ENCODE measurements at regions not wholly inside any gene's neighbourhood (a gene's known extent, or its start where the extent isn't known, plus 50 kb on each side); places are given as distances from the start of the nearest gene placed in this dataset.

DNA sequence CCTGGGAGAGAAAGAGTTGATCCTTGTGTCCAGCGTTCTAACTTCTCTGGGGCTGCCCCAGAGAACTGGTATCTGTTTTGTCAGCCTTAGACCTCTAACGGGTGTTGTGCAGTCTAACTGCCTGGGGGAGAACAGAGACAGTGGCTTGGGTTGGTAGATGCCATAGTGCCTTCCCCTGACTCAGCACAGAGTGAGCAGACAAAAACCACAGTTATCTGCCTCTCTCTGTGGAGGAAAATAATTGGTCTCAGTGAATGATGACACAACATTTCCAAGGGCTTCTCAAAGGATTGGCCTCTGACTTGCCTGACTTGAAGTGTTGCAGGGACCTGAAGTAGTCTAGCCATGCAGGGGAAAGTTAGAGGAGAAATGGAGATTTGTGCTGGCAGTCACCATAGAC lies 226.2 kb upstream of the MAN1A1 start:
- no peak for DNase-seq

DNA sequence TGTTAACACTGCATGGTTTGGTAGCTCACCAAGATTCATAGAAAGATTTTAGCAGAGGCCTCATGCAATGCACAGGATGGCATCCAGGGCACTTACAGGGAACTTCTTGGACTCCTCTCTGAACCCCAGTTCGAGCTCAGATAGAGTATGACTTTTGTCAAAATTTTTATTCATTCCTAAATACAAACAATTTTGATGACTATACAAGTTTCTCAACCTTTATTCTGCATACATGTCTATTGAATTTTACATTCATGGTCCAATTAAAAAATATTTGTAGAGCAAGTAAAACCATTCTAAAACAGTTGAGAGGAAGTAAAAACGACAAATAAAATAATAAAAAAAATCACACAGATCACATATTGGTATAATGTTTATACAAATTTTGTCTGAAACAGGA lies 219.0 kb upstream of the MAN1A1 start:
- DNase-seq, result no peak

DNA sequence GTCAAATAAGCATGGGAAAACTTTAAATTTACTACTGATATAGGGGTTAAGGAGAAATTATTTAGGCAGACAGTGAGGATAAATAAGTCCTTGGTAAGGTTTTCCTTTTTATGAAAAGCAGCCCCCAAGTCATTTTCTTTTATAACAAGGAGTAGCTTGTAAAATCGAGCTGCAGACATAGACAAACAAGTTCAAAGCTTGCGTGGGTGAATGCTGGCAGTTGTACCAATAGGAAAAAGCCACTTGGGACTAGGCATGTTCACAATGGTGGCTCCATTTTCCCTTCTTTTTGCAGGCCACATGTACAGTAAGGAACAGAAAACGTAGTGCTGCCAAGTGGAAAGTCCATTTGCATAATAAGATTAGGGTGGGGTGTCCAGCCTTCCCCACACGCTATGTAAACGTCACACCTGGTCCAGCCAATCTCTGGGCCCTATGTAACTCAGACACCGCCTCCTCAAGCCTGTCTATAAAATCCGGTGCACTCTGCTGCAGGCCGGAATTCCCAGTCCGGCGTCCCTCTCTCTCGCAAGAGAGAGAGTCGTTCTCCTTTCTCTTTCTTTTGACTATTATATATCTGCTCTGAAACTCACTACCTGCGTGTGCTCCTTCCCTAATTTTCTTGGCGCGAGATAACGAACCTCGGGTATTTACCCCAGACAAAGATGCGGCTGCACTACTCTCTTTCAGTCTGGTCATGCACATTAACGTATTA lies 217.1 kb upstream of the MAN1A1 start:
- no peak for DNase-seq

DNA sequence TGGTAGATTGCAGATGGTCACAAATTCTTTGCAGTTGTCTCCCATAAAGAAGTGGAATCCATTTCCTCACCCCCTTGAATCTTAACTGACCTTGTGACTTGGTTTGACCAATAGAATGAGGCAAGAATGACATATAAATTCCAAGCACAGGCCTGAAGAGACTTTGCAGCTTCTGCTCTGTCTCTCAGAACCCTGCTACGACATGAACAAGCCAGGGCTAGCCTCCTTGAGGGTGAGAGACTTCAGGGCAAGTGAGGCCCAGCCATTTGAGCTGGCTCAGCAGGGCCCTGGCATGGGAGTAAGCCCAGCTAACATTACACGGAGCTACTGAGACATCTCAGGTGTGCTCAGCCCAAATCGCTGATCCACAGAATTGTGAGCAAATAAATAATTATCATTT lies 216.3 kb upstream of the MAN1A1 start:
- DNase-seq, result no peak

DNA sequence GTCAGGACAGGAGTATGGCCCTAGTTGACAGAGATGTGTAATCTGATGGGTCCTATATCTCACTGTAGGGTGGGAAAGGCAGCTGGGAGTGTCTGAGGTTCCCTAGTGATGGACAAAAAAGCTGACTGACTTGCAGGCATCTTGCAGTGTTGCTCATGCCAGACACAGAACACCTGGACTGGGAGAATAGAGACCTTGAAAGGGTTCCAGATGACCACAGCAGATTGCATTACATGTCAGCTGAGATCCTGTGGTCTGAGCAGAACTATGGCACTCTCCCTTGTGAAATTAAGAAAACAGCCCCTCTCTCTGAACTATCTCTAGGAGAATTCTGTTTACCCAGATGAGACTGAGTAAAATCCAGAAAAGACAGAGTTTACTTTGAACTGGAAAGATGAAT lies 212.6 kb upstream of the MAN1A1 start:
- DNase-seq, result no peak

DNA sequence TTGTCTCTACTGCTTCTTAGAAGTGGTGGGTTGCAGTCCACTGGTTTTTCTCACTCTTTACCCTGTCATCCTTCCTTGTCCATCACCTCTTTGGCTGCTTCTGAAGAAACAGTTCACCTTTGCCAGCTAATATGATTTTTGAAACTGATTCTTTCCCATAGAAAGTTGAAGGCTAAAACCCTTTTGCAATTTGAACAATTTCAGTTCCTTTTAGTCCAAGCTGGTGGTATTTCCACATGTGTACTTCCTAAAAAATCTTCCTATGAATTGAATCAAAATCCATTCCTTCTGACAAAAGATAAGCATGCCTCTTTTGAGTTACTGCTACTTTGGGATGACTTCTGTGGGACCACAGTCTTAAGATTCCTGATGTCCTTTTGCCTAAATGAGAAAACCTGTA lies 210.0 kb upstream of the MAN1A1 start:
- no peak for DNase-seq

DNA sequence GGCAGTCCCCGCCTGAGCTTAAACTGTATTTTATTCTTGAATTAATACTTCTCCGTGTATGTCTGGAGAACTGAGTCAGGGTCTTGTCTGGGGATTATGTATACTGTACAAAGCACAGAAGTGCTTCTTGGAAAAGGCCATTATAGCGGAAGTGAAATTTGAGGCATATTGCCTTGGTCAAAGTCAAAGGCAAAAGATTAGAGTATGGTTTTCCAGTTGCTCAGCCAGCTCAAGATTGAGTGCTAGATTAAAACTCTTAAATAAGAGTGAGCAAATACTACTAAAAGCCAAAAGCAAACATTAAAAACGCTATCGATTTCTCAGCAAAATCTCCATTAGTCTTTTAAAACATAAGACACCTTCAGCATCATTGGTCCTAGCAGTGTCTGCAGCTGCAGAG lies 207.7 kb upstream of the MAN1A1 start:
- no peak for DNase-seq

DNA sequence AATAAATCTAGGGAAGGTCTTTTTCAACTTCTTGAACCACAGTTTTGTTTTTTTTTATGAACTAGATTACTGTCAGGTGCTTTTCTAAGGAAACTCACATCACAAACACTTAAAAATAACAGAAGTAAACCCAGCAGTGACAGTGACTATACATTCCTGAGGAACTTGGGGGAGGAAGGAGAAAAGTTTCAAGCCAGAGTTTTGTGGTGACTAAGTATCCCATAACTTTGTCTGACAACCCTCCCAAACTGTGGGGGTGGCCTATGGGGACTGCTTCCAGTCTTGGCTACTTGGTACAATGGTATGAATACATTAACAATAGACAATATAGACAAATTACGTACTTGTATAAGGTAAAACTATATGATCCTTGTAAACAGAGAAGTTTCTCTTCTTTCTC lies 202.5 kb upstream of the MAN1A1 start:
- DNase-seq, result no peak

DNA sequence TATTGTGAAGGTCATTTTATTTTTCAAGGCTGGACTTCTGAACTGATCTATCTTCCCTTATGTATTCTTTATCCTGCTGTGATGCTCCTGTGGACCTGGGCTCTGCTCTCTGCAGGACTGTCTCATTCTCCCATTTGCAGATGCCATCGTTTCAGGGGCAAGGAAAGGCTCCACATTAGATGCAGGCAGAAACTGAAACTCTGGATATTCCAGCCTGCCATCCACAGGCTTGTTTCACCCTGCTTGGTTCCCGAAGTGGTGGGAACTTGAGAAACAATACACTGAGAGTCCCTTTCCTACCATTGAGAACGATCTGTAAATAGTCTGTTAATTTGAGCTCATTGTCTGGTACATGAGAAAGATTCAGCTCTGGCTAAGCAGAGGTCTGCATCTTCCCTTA lies 197.5 kb upstream of the MAN1A1 start:
- no peak for DNase-seq

DNA sequence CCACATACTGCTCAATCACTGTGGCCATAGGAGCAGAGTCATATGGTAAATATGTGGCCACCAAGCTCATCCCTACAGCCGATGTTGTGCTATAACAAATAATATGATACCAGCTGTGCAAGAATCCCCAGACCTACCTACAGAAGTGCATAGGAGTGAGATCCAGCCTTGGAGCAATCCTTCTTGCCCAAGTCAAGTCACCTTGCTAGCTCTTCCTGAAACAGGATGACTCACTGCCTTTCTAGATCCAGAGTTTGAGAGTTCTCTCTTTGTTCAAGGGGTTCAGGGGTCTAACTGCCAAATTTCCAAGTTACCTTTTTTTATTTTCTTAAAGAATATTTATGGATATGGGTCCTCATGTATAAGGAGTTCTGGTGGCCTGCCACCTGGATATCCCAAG lies 195.7 kb upstream of the MAN1A1 start:
- DNase-seq, result no peak

DNA sequence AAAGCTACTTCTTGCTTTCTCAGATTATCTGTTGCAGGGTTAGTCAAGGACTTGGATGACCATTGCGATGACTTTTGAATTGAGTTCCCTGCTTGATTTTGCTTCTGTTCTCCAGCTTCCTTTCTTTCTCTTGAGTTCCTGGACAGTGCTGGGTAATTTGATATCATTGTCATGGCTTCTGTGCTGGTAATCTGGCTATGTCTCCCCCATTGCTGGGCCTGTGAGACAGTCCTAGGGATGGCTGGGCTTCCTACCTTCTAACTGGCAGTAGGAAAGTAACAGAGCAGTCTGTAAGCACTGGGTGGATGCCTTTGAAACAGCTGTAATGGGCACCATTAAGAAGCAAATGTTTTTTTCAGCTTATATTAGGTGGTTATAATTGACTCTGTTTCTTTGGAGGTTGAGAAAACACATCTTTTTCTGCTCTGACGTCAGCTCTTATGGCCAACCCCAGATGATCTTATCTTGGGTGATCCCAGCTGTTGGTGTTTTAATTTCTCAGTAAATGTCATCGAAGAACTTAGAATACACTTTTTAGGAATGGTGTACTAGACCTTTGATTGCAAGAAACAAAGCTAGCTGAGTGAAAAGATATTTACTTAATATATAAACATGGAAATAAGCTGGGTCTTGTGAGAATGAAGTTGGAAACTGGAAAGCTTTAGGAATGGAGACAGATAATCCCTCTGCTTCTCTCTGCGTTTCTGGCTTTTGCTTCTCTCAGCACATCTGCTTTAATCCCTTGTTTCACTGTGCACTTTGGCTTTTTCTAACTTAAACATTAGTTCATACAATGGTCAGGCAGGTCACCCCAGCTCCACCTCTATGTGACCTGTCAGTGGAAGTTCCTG lies 195.0 kb upstream of the MAN1A1 start:
- no peak for DNase-seq

DNA sequence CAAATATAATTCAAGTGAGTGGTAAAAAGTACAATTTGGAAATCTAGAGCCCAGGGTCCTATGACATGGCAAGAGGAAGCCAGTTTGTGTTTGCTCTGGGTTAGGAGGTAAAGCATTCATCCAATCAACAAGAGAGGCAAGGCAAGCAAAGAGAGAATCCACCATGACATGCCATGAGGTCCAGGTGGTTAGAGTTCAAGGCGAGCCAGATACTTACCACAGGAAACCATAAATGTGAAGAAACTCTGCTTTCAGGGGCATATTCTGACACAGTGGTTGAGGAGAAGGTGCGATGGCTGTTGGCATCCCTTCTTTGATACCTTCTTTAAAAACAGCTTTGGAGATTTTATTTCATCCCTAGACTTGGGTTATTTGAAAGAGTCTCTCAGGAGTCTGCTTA lies 193.8 kb upstream of the MAN1A1 start:
- DNase-seq, result no peak

DNA sequence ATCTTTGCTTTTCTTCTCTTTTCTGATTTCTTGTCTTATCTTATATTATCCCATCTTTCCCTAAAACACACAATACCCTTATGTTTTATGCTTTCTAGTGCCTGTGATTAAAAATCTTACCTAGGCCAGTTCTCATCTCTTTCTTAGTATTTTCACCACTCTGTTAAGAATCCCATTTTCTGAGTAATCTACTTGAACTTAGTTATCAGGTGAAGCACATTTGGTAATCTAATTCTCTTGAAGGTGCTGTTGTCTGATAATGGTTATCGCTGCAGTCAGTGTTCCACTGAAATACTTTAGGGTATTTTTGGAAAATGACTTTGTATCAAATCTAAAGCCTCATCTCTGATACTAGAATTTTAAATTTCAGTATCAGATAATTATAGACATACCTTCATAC lies 192.5 kb upstream of the MAN1A1 start:
- no peak for DNase-seq

DNA sequence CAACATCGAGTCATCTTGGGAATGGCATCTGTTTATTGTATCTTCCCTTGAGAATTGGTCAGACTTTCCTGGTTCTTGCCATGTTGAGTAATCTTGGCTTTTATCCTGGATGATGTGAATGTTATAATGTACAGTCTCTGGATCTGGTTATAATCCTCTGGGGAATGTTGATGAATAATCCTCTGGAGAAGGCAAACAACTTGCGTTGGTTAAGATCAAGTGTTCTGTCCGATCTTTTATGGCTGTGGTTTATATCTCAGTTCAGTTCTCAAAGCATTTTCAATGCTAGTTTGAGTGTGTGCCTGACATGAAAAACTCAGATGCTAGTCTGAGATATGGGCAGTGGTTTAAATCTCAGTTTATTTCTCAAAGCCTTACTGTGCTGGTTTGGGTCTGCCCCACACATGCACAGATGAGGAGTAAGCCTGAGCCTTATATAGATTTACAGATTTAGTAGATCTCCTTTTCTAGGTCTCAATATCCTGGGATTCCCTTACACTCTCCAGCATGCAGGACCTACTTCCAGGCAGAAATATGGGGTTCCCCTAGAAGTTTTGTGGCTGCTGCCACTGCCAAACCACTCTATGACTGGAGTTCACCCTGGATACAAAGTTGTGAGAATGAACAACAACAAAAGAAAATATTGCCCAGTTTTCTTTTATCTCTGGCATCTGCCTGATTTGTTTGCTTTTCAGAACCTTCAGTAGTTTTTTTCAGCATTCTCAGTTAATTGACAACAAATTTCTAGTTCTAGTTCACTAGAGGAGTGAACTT lies 191.8 kb upstream of the MAN1A1 start:
- no peak for DNase-seq

DNA sequence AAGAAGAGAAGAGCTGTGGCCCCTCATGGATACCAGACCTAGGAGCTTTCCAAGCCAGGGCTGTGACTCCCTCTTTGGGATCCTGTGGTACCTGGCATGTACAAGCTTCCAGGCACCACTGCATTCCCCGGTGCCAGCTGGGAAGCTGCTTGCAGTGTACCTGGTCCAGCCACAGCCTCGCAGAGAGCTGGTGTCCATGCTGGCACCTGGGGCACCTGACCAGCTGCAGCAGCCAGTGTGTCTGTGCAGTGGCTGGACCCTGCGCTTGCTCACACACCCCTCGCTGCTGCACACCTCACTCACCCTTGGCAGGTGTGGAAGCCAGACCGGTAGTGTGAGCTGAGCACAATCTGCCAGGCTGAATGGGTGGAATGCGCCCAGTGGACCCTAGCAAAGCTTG lies 190.9 kb upstream of the MAN1A1 start:
- no peak for DNase-seq

DNA sequence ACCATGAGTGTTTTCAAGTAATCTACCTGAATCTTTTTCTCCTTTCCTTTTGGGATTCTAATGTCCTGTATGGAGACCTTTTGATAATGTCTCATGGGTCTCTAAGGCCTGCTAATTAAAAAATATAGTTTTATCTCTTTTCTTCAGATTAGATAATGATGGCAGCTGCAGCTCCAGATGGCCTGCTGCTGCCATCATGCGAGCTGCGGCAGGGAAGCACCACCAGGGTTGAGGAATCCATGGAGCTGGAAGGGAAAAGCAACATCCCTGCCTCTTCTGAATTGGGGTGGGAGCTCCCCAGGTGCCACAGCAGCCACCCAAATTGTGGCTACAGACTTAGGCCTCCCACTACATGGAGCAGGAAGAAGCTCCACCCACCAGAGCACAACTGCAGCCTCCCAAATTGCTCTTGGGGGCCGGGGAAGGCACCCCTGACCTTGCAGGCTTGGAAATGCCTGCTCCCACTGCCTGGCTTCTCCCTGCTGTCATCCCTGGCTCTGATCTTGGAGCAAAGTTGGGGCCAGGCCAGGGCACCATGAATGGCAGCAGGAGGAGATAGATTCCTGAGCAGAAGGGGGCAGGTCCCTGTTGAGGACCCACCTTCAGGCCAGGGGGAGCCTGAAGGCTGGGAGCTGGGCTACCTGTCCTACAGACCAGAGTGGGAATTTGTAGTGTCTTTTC lies 189.6 kb upstream of the MAN1A1 start:
- DNase-seq, result no peak

DNA sequence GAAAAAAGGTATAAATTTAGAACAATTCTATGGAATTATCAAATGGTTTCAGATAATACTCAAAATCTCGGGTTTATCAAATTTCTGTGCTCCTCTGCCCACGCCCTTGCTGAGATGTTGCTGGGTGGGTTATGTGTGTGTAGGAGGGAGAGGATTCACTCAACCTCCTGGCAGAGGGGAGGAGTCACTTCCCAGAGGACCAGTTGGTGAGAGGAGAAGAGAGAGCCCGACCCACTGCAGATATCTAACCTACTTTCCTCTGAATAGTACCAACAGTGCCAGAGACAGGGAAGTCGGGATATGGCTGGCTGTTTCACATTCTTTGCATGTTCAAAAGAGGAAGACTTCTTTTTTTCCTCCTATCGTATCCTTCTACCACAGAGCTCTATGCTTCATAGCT lies 187.1 kb upstream of the MAN1A1 start:
- DNase-seq, result no peak

DNA sequence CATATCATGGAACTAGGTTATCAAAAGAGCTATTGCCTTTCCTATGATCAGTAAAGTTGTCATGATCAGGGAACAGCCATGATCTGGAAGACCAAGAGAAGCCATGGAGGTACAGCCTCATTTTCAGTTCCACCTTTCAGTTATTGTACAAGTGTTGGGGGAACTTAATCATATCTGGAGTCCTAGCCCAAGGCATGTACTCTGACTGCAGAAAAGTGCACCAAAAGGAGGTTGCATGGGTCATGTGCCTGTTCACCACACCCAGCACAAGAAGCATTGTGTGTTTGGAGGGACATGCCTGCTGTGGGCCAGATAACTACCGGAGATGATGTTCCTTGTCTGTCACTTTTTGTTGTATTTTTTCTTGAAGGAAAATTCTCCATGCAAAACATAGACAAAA lies 185.8 kb upstream of the MAN1A1 start:
- DNase-seq, result no peak

DNA sequence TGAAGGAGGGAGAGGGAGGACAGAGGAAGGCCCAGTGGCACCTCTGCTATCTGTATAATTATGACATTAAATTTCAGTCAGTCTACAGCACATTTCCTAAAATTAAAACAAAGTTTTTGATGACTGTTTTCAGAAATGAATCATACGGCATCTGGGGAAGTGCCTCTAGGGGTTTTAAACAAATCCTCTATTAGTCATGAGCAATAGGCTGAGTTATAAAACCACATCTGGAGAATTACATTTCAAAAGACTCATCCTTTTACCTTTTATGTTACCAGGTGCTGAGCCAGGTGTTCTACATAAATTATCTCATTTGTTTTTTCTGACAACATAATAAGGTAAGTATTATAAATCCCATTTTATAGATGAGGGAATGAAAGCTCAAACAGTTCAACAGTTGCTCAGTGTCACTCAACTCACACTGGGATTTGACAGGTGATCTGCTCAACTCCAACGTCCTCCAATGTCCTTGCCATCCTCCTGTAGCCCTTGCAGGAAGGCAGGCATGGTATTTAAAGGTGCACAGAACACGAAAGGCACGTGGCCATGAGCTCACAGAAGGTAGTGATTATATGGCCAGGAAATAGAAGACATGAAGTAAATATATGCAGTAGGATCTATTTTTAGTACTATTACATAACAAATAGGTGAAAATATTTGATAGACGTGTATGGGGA lies 184.2 kb upstream of the MAN1A1 start:
- DNase-seq, result no peak

DNA sequence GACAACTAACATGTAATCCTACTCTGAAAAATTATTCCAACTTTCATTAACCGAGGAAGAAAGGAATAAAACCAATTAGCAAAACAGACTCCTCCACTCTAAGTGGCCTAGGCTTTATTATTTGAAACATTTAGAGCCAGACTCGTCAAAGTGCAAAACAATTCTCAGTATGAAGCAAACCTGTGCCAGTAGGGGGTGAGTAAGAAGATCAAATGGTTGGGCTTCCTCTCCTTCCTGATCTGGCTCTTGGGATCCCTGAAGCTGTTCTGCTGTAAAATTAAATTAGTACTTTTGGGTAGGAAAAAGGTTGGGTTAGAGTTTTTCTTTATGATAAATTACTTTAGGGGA lies 177.6 kb upstream of the MAN1A1 start:
- no peak for DNase-seq

DNA sequence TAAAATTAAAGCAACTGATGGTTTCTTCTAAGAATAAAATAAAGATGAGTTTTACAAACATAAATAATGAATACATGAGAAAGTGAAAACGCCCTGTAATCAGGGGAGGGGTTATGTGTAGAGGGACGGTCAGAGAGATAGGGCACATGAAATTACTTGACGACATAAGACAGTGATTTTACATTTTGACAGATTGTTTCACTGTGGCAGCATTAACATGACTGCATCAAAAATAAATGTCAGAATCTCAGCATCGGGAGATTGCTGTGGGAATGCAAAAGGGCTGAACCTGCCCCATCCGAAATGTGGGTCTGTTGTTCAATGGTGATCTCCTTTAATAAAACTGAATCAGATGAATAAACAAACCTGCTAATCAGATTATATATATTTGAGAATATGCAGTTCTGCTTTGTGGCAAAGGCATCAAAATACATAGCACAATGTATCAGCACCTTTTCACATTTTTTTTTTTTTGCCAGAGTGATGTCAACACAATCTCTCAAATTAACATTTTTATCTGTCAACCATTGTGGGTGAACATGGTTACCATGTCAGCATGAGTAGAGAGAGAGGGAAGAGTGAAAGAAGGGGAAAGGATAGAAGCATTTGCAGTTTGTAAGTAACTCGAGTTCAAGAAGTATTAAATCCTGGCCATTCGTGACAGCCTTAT lies 177.1 kb upstream of the MAN1A1 start:
- no peak for DNase-seq

DNA sequence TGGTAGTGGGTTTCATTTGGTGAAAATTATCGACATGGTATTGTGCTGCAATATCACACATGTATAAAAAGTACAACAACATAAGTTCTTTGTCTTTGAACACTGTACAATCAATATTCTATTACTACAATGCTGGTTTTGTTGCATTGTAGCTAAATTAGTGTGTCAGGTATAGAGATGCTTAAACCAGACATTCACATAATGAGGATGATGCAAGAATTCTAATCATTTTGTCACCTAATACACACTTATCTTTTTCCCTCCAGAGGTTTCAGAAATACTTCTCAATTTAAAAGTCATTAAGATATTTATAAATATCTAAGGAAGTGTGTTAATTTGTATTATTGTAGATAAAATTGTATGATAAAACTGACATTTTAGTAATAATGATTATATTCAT lies 174.8 kb upstream of the MAN1A1 start:
- DNase-seq, result no peak

All from activated CD8-positive, alpha-beta memory T cell treated with anti-CD3 and anti-CD28 coated beads, Interleukin-2, amount 50 U/mL, for 48 hours (primary cell).